ENCODE measurements at regions not wholly inside any gene's neighbourhood (a gene's known extent, or its start where the extent isn't known, plus 50 kb on each side); places are given as distances from the start of the nearest gene placed in this dataset.
"Not testable (repeated sequence)": the region's sequence is repeated elsewhere in the genome, so short reads cannot be mapped to it uniquely, and the experiment has no call there.

DNA sequence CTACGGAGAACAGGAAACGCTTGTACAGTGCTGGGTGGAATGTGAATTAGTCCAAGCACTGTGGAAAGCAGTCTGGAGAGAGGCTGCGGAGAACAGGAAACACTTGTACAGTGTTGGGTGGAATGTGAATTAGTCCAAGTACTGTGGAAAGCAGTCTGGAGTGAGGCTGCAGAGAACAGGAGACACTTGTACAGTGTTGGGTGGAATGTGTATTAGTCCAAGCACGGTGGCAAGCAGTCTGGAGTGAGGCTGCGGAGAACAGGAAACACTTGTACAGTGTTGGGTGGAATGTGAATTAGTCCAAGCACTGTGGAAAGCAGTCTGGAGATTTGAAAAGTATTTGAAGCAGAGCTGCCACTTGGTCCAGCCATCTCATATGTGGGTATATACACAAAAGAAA, 128.4 kb downstream of the POTEB start:
- H3K9me1 ChIP-seq (ENCODE audit: control insufficient read depth, insufficient read depth, low read length); H3K27ac ChIP-seq (ENCODE audit: extremely low read depth, low read depth, low read length); H3K9me3 ChIP-seq (replicated peaks; ENCODE audit: control insufficient read depth, insufficient read depth, low read depth, low read length); ATAC-seq; H3K9ac ChIP-seq (ENCODE audit: insufficient read depth in 1 of 2, low read depth in 2 of 2, low read length in 2 of 2); H3K4me1 ChIP-seq (replicated peaks in 1 of 2; ENCODE audit: control insufficient read depth in 2 of 2, insufficient read depth in 2 of 2, low read length in 2 of 2); H3K79me2 ChIP-seq (ENCODE audit: control insufficient read depth, insufficient read depth, low read length); CTCF ChIA-PET (ENCODE audit: low intra/inter-chr PET ratio); BruUV-seq (replicated peaks); H2AFZ ChIP-seq (ENCODE audit: low read depth, low read length); POLR2A ChIA-PET; DNase-seq (ENCODE audit: extremely low read depth in 1 of 4, low spot score in 3 of 4); H4K20me1 ChIP-seq (replicated peaks; ENCODE audit: control insufficient read depth, insufficient read depth, low read length); H3K27me3 ChIP-seq (ENCODE audit: control insufficient read depth in 2 of 2, insufficient read depth in 2 of 2, low read length in 2 of 2); intact Hi-C loops (cut with micrococcal nuclease); H3K36me3 ChIP-seq (ENCODE audit: control insufficient read depth, insufficient read depth, low read length); H3K4me3 ChIP-seq; FAIRE-seq; H3K4me2 ChIP-seq (ENCODE audit: insufficient read depth, low read length): not testable (repeated sequence)
- 0% methylated on average over 2 of the region's 5 CpGs for WGBS (ENCODE audit: insufficient coverage, low coverage, missing lambda C conversion rate)
- in situ Hi-C loops (cut with MboI), result loop anchor here (25.0 kb wide), 2 partner anchors 487 to 1087 kb away; no protein-coding TSS in a partner anchor

- DNase-seq (ENCODE audit: extremely low read depth in 1 of 4, low spot score in 3 of 4); FAIRE-seq; BruUV-seq (replicated peaks); H3K9ac ChIP-seq (ENCODE audit: insufficient read depth in 1 of 2, low read depth in 2 of 2, low read length in 2 of 2); H3K9me3 ChIP-seq (replicated peaks; ENCODE audit: control insufficient read depth, insufficient read depth, low read depth, low read length); H4K20me1 ChIP-seq (replicated peaks; ENCODE audit: control insufficient read depth, insufficient read depth, low read length); H3K27me3 ChIP-seq (ENCODE audit: control insufficient read depth in 2 of 2, insufficient read depth in 2 of 2, low read length in 2 of 2); H3K4me3 ChIP-seq; H3K4me2 ChIP-seq (ENCODE audit: insufficient read depth, low read length); intact Hi-C loops (cut with micrococcal nuclease); CTCF ChIA-PET (ENCODE audit: low intra/inter-chr PET ratio); H3K9me1 ChIP-seq (ENCODE audit: control insufficient read depth, insufficient read depth, low read length); H2AFZ ChIP-seq (ENCODE audit: low read depth, low read length); H3K36me3 ChIP-seq (ENCODE audit: control insufficient read depth, insufficient read depth, low read length); H3K27ac ChIP-seq (ENCODE audit: extremely low read depth, low read depth, low read length); H3K79me2 ChIP-seq (ENCODE audit: control insufficient read depth, insufficient read depth, low read length); H3K4me1 ChIP-seq (replicated peaks in 1 of 2; ENCODE audit: control insufficient read depth in 2 of 2, insufficient read depth in 2 of 2, low read length in 2 of 2); ATAC-seq; POLR2A ChIA-PET: not testable (repeated sequence)
- in situ Hi-C loops (cut with MboI), result loop anchor here (25.0 kb wide), 2 partner anchors 482 to 1082 kb away; no protein-coding TSS in a partner anchor
- WGBS (ENCODE audit: insufficient coverage, low coverage, missing lambda C conversion rate), result 3% methylated on average over 3 of the region's 8 CpGs
Measured at GRCh38 chr15:21744245-21744915, 133.2 kb downstream of the POTEB start.

DNA sequence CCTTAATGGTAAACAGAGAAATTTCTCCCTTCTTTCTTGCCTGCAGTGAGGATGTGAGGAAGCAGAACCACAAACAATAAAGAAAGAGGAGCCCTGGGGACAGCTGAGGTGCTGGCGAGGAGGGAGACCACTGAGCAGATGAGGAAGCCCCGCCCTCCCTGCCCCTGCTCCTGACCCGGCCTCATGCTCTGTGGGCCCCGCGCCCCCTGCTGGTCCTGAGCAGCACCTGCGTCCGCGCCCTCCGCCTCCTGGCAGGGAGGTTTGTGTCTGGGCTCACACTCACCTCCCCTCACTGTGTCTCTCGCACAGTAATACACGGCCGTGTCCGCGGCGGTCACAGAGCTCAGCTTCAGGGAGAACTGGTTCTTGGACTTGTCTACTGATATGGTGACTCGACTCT, 135.5 kb downstream of the POTEB start:
- BruUV-seq (replicated peaks); H3K27ac ChIP-seq (ENCODE audit: extremely low read depth, low read depth, low read length); H3K36me3 ChIP-seq (ENCODE audit: control insufficient read depth, insufficient read depth, low read length); H3K9ac ChIP-seq (ENCODE audit: insufficient read depth in 1 of 2, low read depth in 2 of 2, low read length in 2 of 2); POLR2A ChIA-PET; H3K4me2 ChIP-seq (ENCODE audit: insufficient read depth, low read length); intact Hi-C loops (cut with micrococcal nuclease); H3K27me3 ChIP-seq (ENCODE audit: control insufficient read depth in 2 of 2, insufficient read depth in 2 of 2, low read length in 2 of 2); DNase-seq (ENCODE audit: extremely low read depth in 1 of 4, low spot score in 3 of 4); CTCF ChIA-PET (ENCODE audit: low intra/inter-chr PET ratio); H3K4me1 ChIP-seq (replicated peaks in 1 of 2; ENCODE audit: control insufficient read depth in 2 of 2, insufficient read depth in 2 of 2, low read length in 2 of 2); H4K20me1 ChIP-seq (replicated peaks; ENCODE audit: control insufficient read depth, insufficient read depth, low read length); H3K9me3 ChIP-seq (replicated peaks; ENCODE audit: control insufficient read depth, insufficient read depth, low read depth, low read length); H3K9me1 ChIP-seq (ENCODE audit: control insufficient read depth, insufficient read depth, low read length); FAIRE-seq; H2AFZ ChIP-seq (ENCODE audit: low read depth, low read length); H3K79me2 ChIP-seq (ENCODE audit: control insufficient read depth, insufficient read depth, low read length); H3K4me3 ChIP-seq: not testable (repeated sequence)
- in situ Hi-C loops (cut with MboI), result loop anchor here (25.0 kb wide), 2 partner anchors 480 to 1080 kb away; no protein-coding TSS in a partner anchor
- no CpG with 5 or more reads among the region's 16 CpGs for WGBS (ENCODE audit: insufficient coverage, low coverage, missing lambda C conversion rate)
- peak; percentile 94 for ATAC-seq

GRCh38 chr15:21738003-21738402, 139.5 kb downstream of the POTEB start:
- FAIRE-seq; DNase-seq (ENCODE audit: extremely low read depth in 1 of 4, low spot score in 3 of 4); intact Hi-C loops (cut with micrococcal nuclease); H3K27ac ChIP-seq (ENCODE audit: extremely low read depth, low read depth, low read length); H3K79me2 ChIP-seq (ENCODE audit: control insufficient read depth, insufficient read depth, low read length); BruUV-seq (replicated peaks); H3K27me3 ChIP-seq (ENCODE audit: control insufficient read depth in 2 of 2, insufficient read depth in 2 of 2, low read length in 2 of 2); H3K4me3 ChIP-seq; H3K4me1 ChIP-seq (replicated peaks in 1 of 2; ENCODE audit: control insufficient read depth in 2 of 2, insufficient read depth in 2 of 2, low read length in 2 of 2); H3K4me2 ChIP-seq (ENCODE audit: insufficient read depth, low read length); ATAC-seq; POLR2A ChIA-PET; H3K9me1 ChIP-seq (ENCODE audit: control insufficient read depth, insufficient read depth, low read length); H4K20me1 ChIP-seq (replicated peaks; ENCODE audit: control insufficient read depth, insufficient read depth, low read length); H3K36me3 ChIP-seq (ENCODE audit: control insufficient read depth, insufficient read depth, low read length); H3K9me3 ChIP-seq (replicated peaks; ENCODE audit: control insufficient read depth, insufficient read depth, low read depth, low read length); H2AFZ ChIP-seq (ENCODE audit: low read depth, low read length); CTCF ChIA-PET (ENCODE audit: low intra/inter-chr PET ratio); H3K9ac ChIP-seq (ENCODE audit: insufficient read depth in 1 of 2, low read depth in 2 of 2, low read length in 2 of 2): not testable (repeated sequence)
- in situ Hi-C loops (cut with MboI), result loop anchor here (25.0 kb wide), 2 partner anchors 476 to 1076 kb away; no protein-coding TSS in a partner anchor
- WGBS (ENCODE audit: insufficient coverage, low coverage, missing lambda C conversion rate), result no CpG with 5 or more reads among the region's 7 CpGs

All from K562 (cell line).